ENCODE measurements at regions not wholly inside any gene's neighbourhood (a gene's known extent, or its start where the extent isn't known, plus 50 kb on each side); places are given as distances from the start of the nearest gene placed in this dataset.

GRCh38 chr6:133608620-133609019 is 280.3 kb upstream of the TCF21 start:
- Histone ChIP-seq H3K9ac (ENCODE audit: low read depth in 1 of 3, low read length in 3 of 3) (no peak overlapping the region), H3K4me1 (ENCODE audit: control insufficient read depth in 3 of 3, insufficient read depth in 3 of 3, low read length in 3 of 3) (no peaks in the 10 kb centered on the region), H3K36me3 (ENCODE audit: control insufficient read depth in 3 of 3, insufficient read depth in 3 of 3, low read length in 3 of 3) (no peaks in the 10 kb centered on the region), H3K27ac (ENCODE audit: low read depth, low read length) (no peak overlapping the region), H3K4me3 (ENCODE audit: low read length in 3 of 3) (no peak overlapping the region), H3K27me3 (ENCODE audit: control insufficient read depth in 3 of 3, insufficient read depth in 3 of 3, low read length in 3 of 3) (no peaks in the 10 kb centered on the region), H3K9me3 (ENCODE audit: control insufficient read depth in 3 of 3, low read length in 3 of 3) (no peaks in the 10 kb centered on the region)

- H3K9me3 ChIP-seq (ENCODE audit: control insufficient read depth in 3 of 3, low read length in 3 of 3) = no peaks in the 10 kb centered on the region
- no peaks in the 10 kb centered on the region for H3K27me3 ChIP-seq (ENCODE audit: control insufficient read depth in 3 of 3, insufficient read depth in 3 of 3, low read length in 3 of 3)
- H3K36me3 ChIP-seq (ENCODE audit: control insufficient read depth in 3 of 3, insufficient read depth in 3 of 3, low read length in 3 of 3) = no peaks in the 10 kb centered on the region
- H3K4me1 ChIP-seq (ENCODE audit: control insufficient read depth in 3 of 3, insufficient read depth in 3 of 3, low read length in 3 of 3) = no peaks in the 10 kb centered on the region
- H3K27ac ChIP-seq (ENCODE audit: low read depth, low read length) = no peak overlapping the region
- no peak overlapping the region for H3K4me3 ChIP-seq (ENCODE audit: low read length in 3 of 3)
- no peak overlapping the region for H3K9ac ChIP-seq (ENCODE audit: low read depth in 1 of 3, low read length in 3 of 3)
These were observed 279.3 kb upstream of the TCF21 start for GRCh38 chr6:133609415-133610226.

- H3K4me3 ChIP-seq (ENCODE audit: low read length in 3 of 3) = no peak overlapping the region
- no peak overlapping the region for H3K27ac ChIP-seq (ENCODE audit: low read depth, low read length)
- no peaks in the 10 kb centered on the region for H3K4me1 ChIP-seq (ENCODE audit: control insufficient read depth in 3 of 3, insufficient read depth in 3 of 3, low read length in 3 of 3)
- no peaks in the 10 kb centered on the region for H3K9me3 ChIP-seq (ENCODE audit: control insufficient read depth in 3 of 3, low read length in 3 of 3)
- no peak overlapping the region for H3K9ac ChIP-seq (ENCODE audit: low read depth in 1 of 3, low read length in 3 of 3)
- no peaks in the 10 kb centered on the region for H3K36me3 ChIP-seq (ENCODE audit: control insufficient read depth in 3 of 3, insufficient read depth in 3 of 3, low read length in 3 of 3)
- H3K27me3 ChIP-seq (ENCODE audit: control insufficient read depth in 3 of 3, insufficient read depth in 3 of 3, low read length in 3 of 3) = no peaks in the 10 kb centered on the region
These were observed 278.6 kb upstream of the TCF21 start for GRCh38 chr6:133610227-133610840.

GRCh38 chr6:133610971-133611370 is 277.9 kb upstream of the TCF21 start:
- Histone ChIP-seq H3K9me3 (ENCODE audit: control insufficient read depth in 3 of 3, low read length in 3 of 3) (no peaks in the 10 kb centered on the region), H3K27me3 (ENCODE audit: control insufficient read depth in 3 of 3, insufficient read depth in 3 of 3, low read length in 3 of 3) (no peaks in the 10 kb centered on the region), H3K36me3 (ENCODE audit: control insufficient read depth in 3 of 3, insufficient read depth in 3 of 3, low read length in 3 of 3) (no peaks in the 10 kb centered on the region), H3K9ac (ENCODE audit: low read depth in 1 of 3, low read length in 3 of 3) (no peak overlapping the region), H3K27ac (ENCODE audit: low read depth, low read length) (no peak overlapping the region), H3K4me3 (ENCODE audit: low read length in 3 of 3) (no peak overlapping the region), H3K4me1 (ENCODE audit: control insufficient read depth in 3 of 3, insufficient read depth in 3 of 3, low read length in 3 of 3) (no peaks in the 10 kb centered on the region)

GRCh38 chr6:133612459-133612858 is 276.5 kb upstream of the TCF21 start:
- no peaks in the 10 kb centered on the region for H3K9me3 ChIP-seq (ENCODE audit: control insufficient read depth in 3 of 3, low read length in 3 of 3)
- H3K27me3 ChIP-seq (ENCODE audit: control insufficient read depth in 3 of 3, insufficient read depth in 3 of 3, low read length in 3 of 3) = no peaks in the 10 kb centered on the region
- H3K9ac ChIP-seq (ENCODE audit: low read depth in 1 of 3, low read length in 3 of 3) = no peak overlapping the region
- no peaks in the 10 kb centered on the region for H3K36me3 ChIP-seq (ENCODE audit: control insufficient read depth in 3 of 3, insufficient read depth in 3 of 3, low read length in 3 of 3)
- H3K4me1 ChIP-seq (ENCODE audit: control insufficient read depth in 3 of 3, insufficient read depth in 3 of 3, low read length in 3 of 3) = no peaks in the 10 kb centered on the region
- no peak overlapping the region for H3K27ac ChIP-seq (ENCODE audit: low read depth, low read length)
- no peak overlapping the region for H3K4me3 ChIP-seq (ENCODE audit: low read length in 3 of 3)

GRCh38 chr6:133613211-133613610 is 275.7 kb upstream of the TCF21 start:
- H3K27ac ChIP-seq (ENCODE audit: low read depth, low read length) = no peak overlapping the region
- no peak overlapping the region for H3K9ac ChIP-seq (ENCODE audit: low read depth in 1 of 3, low read length in 3 of 3)
- no peaks in the 10 kb centered on the region for H3K4me1 ChIP-seq (ENCODE audit: control insufficient read depth in 3 of 3, insufficient read depth in 3 of 3, low read length in 3 of 3)
- no peaks in the 10 kb centered on the region for H3K36me3 ChIP-seq (ENCODE audit: control insufficient read depth in 3 of 3, insufficient read depth in 3 of 3, low read length in 3 of 3)
- H3K27me3 ChIP-seq (ENCODE audit: control insufficient read depth in 3 of 3, insufficient read depth in 3 of 3, low read length in 3 of 3) = no peaks in the 10 kb centered on the region
- H3K9me3 ChIP-seq (ENCODE audit: control insufficient read depth in 3 of 3, low read length in 3 of 3) = no peaks in the 10 kb centered on the region
- no peak overlapping the region for H3K4me3 ChIP-seq (ENCODE audit: low read length in 3 of 3)

GRCh38 chr6:133621751-133622150 is 267.2 kb upstream of the TCF21 start:
- H3K9me3 ChIP-seq (ENCODE audit: control insufficient read depth in 3 of 3, low read length in 3 of 3) = no peaks in the 10 kb centered on the region
- H3K9ac ChIP-seq (ENCODE audit: low read depth in 1 of 3, low read length in 3 of 3) = no peak overlapping the region
- H3K27me3 ChIP-seq (ENCODE audit: control insufficient read depth in 3 of 3, insufficient read depth in 3 of 3, low read length in 3 of 3) = no peaks in the 10 kb centered on the region
- no peaks in the 10 kb centered on the region for H3K36me3 ChIP-seq (ENCODE audit: control insufficient read depth in 3 of 3, insufficient read depth in 3 of 3, low read length in 3 of 3)
- H3K27ac ChIP-seq (ENCODE audit: low read depth, low read length) = no peak overlapping the region
- H3K4me3 ChIP-seq (ENCODE audit: low read length in 3 of 3) = no peak overlapping the region
- H3K4me1 ChIP-seq (ENCODE audit: control insufficient read depth in 3 of 3, insufficient read depth in 3 of 3, low read length in 3 of 3) = no peaks in the 10 kb centered on the region

- Histone ChIP-seq H3K4me1 (ENCODE audit: control insufficient read depth in 3 of 3, insufficient read depth in 3 of 3, low read length in 3 of 3) (no peaks in the 10 kb centered on the region), H3K9me3 (ENCODE audit: control insufficient read depth in 3 of 3, low read length in 3 of 3) (no peaks in the 10 kb centered on the region), H3K36me3 (ENCODE audit: control insufficient read depth in 3 of 3, insufficient read depth in 3 of 3, low read length in 3 of 3) (no peaks in the 10 kb centered on the region), H3K9ac (ENCODE audit: low read depth in 1 of 3, low read length in 3 of 3) (no peak overlapping the region), H3K4me3 (ENCODE audit: low read length in 3 of 3) (no peak overlapping the region), H3K27me3 (ENCODE audit: control insufficient read depth in 3 of 3, insufficient read depth in 3 of 3, low read length in 3 of 3) (no peaks in the 10 kb centered on the region), H3K27ac (ENCODE audit: low read depth, low read length) (no peak overlapping the region)
These were observed 265.8 kb upstream of the TCF21 start for GRCh38 chr6:133623065-133623464.

- no peak overlapping the region for H3K27ac ChIP-seq (ENCODE audit: low read depth, low read length)
These were observed 265.3 kb upstream of the TCF21 start for GRCh38 chr6:133623621-133624020.

GRCh38 chr6:133626096-133626666 is 262.7 kb upstream of the TCF21 start:
- Histone ChIP-seq H3K36me3 (ENCODE audit: control insufficient read depth in 3 of 3, insufficient read depth in 3 of 3, low read length in 3 of 3) (no peaks in the 10 kb centered on the region), H3K4me1 (ENCODE audit: control insufficient read depth in 3 of 3, insufficient read depth in 3 of 3, low read length in 3 of 3) (no peaks in the 10 kb centered on the region), H3K27ac (ENCODE audit: low read depth, low read length) (no peak overlapping the region), H3K9ac (ENCODE audit: low read depth in 1 of 3, low read length in 3 of 3) (no peak overlapping the region), H3K9me3 (ENCODE audit: control insufficient read depth in 3 of 3, low read length in 3 of 3) (no peaks in the 10 kb centered on the region), H3K27me3 (ENCODE audit: control insufficient read depth in 3 of 3, insufficient read depth in 3 of 3, low read length in 3 of 3) (no peaks in the 10 kb centered on the region), H3K4me3 (ENCODE audit: low read length in 3 of 3) (no peak overlapping the region)

More at GRCh38 chr6:133623621-133624020, 265.3 kb upstream of the TCF21 start:
- H3K4me3 ChIP-seq (ENCODE audit: low read length in 3 of 3) = no peak overlapping the region
- no peak overlapping the region for H3K9ac ChIP-seq (ENCODE audit: low read depth in 1 of 3, low read length in 3 of 3)
- no peaks in the 10 kb centered on the region for H3K36me3 ChIP-seq (ENCODE audit: control insufficient read depth in 3 of 3, insufficient read depth in 3 of 3, low read length in 3 of 3)
- no peaks in the 10 kb centered on the region for H3K27me3 ChIP-seq (ENCODE audit: control insufficient read depth in 3 of 3, insufficient read depth in 3 of 3, low read length in 3 of 3)
- H3K4me1 ChIP-seq (ENCODE audit: control insufficient read depth in 3 of 3, insufficient read depth in 3 of 3, low read length in 3 of 3) = no peaks in the 10 kb centered on the region
- H3K9me3 ChIP-seq (ENCODE audit: control insufficient read depth in 3 of 3, low read length in 3 of 3) = no peaks in the 10 kb centered on the region

All from skeletal muscle tissue (tissue), 3 donors.